NB4 (cell line): ENCODE measurements at regions not wholly inside any gene's neighbourhood (a gene's known extent, or its start where the extent isn't known, plus 50 kb on each side); places are given as distances from the start of the nearest gene placed in this dataset.

ENCODE experiments used
- CTCF ChIP-seq: IDR thresholded peaks from one replicate; pipeline ENCODE4 v1.5.1; 2012; ENCODE audit warnings: low read depth, low read length
- MAX ChIP-seq: IDR thresholded peaks from 2 replicates; pipeline ENCODE4 v1.6.1; 2011; ENCODE audit warnings: low read depth, low read length
- MYC ChIP-seq: IDR thresholded peaks from 2 replicates; pipeline ENCODE4 v1.6.1; 2011; ENCODE audit warnings: low read depth, low read length
- POLR2A ChIP-seq: IDR thresholded peaks from 2 replicates; pipeline ENCODE4 v1.6.1; 2011; ENCODE audit warnings: mild to moderate bottlenecking; ENCODE audit not compliant: insufficient read length; ENCODE audit errors: extremely low read depth

- TF ChIP-seq CTCF (no peak), POLR2A (no peak), MAX (no peak), MYC (no peak)
These were observed 482.0 kb downstream of the PIK3C3 start for GRCh38 chr18:42437001-42437400.
